ENCODE measurements at regions not wholly inside any gene's neighbourhood (a gene's known extent, or its start where the extent isn't known, plus 50 kb on each side); places are given as distances from the start of the nearest gene placed in this dataset.

DNA sequence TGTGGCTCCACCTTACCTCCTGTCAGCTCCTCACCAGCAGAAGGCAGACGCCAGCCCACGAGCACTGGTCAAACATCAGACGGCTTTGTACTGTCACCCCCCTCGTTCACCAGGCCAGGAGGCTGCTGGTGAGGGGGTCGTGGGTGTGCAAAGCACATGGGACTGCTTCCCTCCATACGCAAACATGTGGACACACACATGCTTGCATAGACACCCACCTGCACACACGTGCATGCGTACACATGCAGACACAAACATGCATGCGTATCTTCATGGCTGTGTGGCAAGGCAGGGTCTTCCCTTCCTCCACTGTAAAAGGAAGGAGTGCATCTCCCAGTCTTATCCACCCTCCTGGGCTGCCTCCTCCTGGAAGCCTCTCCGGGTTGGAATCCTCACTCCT, 178.5 kb downstream of the OLFM1 start:
- H3K4me3 ChIP-seq (IDR thresholded peaks at IDR 0.05; ENCODE audit: insufficient read depth, low read depth, low read length) = no peak overlapping the region
- H3K36me3 ChIP-seq (ENCODE audit: insufficient read depth) = no peaks in the 10 kb centered on the region

GRCh38 chr9:135267191-135267809, 179.8 kb downstream of the OLFM1 start:
- Histone ChIP-seq H3K36me3 (ENCODE audit: insufficient read depth) (no peaks in the 10 kb centered on the region), H3K27me3 (ENCODE audit: insufficient read depth, low read depth) (peaks cover 17% of the 10 kb centered on the region), H3K4me2 (no peak overlapping the region), H3K27ac (no peak overlapping the region), H3K4me1 (ENCODE audit: low read depth, poor library complexity, severe bottlenecking) (no peaks in the 10 kb centered on the region), H3K9ac (no peak overlapping the region), H3K79me2 (ENCODE audit: insufficient read depth, low read depth) (no peaks in the 10 kb centered on the region), H2AFZ (ENCODE audit: low read depth) (no peak overlapping the region), H4K20me1 (ENCODE audit: insufficient read depth) (no peaks in the 10 kb centered on the region), H3K4me3 (IDR thresholded peaks at IDR 0.05; ENCODE audit: insufficient read depth, low read depth, low read length) (no peak overlapping the region)
- no peak for TF ChIP-seq CTCF (conservative IDR thresholded peaks at IDR 0.05; ENCODE audit: low read depth, low read length)

More for the DNA sequence above, 178.5 kb downstream of the OLFM1 start:
- H2AFZ ChIP-seq (ENCODE audit: low read depth) = no peak overlapping the region
- no peaks in the 10 kb centered on the region for H3K79me2 ChIP-seq (ENCODE audit: insufficient read depth, low read depth)
- H3K9ac ChIP-seq = no peak overlapping the region
- H3K27me3 ChIP-seq (ENCODE audit: insufficient read depth, low read depth) = peaks cover 7% of the 10 kb centered on the region; the same call in 1 of the 2 replicates
- H3K27ac ChIP-seq = no peak overlapping the region
- no peaks in the 10 kb centered on the region for H3K4me1 ChIP-seq (ENCODE audit: low read depth, poor library complexity, severe bottlenecking)
- no peak overlapping the region for H3K4me2 ChIP-seq
- no peak for TF ChIP-seq CTCF (conservative IDR thresholded peaks at IDR 0.05; ENCODE audit: low read depth, low read length)
- H4K20me1 ChIP-seq (ENCODE audit: insufficient read depth) = no peaks in the 10 kb centered on the region

DNA sequence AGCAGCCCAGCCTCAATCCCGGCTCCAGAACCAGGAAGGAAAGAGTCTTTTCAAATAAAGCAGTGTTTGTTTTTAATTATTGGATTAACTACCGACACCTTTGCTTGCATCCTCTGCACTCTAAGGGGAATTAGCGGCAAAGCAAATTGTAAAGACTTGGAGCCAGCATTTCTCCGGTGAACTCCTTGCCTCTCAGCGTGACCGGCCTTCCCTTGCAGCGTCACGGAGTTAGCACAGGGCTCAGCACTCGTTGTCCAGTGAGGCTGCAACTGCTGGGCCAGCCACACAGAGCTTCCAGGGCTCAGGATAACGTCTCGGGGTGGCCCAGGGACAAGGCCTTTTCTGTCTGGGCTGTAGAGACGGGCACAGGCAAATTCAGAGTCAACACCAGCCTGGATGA, 180.6 kb downstream of the OLFM1 start:
- no peak overlapping the region for H2AFZ ChIP-seq (ENCODE audit: low read depth)
- no peaks in the 10 kb centered on the region for H3K36me3 ChIP-seq (ENCODE audit: insufficient read depth)
- no peak for TF ChIP-seq CTCF (conservative IDR thresholded peaks at IDR 0.05; ENCODE audit: low read depth, low read length)
- H3K79me2 ChIP-seq (ENCODE audit: insufficient read depth, low read depth) = no peaks in the 10 kb centered on the region
- no peak overlapping the region for H3K9ac ChIP-seq
- H4K20me1 ChIP-seq (ENCODE audit: insufficient read depth) = no peaks in the 10 kb centered on the region
- H3K4me3 ChIP-seq (IDR thresholded peaks at IDR 0.05; ENCODE audit: insufficient read depth, low read depth, low read length) = no peak overlapping the region
- H3K4me1 ChIP-seq (ENCODE audit: low read depth, poor library complexity, severe bottlenecking) = no peaks in the 10 kb centered on the region
- no peak overlapping the region for H3K27ac ChIP-seq
- peaks cover 19% of the 10 kb centered on the region for H3K27me3 ChIP-seq (ENCODE audit: insufficient read depth, low read depth)
- H3K4me2 ChIP-seq = no peak overlapping the region

GRCh38 chr9:135268981-135269380, 181.5 kb downstream of the OLFM1 start:
- Histone ChIP-seq H2AFZ (ENCODE audit: low read depth) (no peak overlapping the region), H3K4me3 (IDR thresholded peaks at IDR 0.05; ENCODE audit: insufficient read depth, low read depth, low read length) (no peak overlapping the region), H3K36me3 (ENCODE audit: insufficient read depth) (no peaks in the 10 kb centered on the region), H3K27me3 (ENCODE audit: insufficient read depth, low read depth) (peaks cover 24% of the 10 kb centered on the region), H3K9ac (no peak overlapping the region), H4K20me1 (ENCODE audit: insufficient read depth) (no peaks in the 10 kb centered on the region), H3K4me2 (no peak overlapping the region), H3K4me1 (ENCODE audit: low read depth, poor library complexity, severe bottlenecking) (no peaks in the 10 kb centered on the region), H3K27ac (no peak overlapping the region), H3K79me2 (ENCODE audit: insufficient read depth, low read depth) (no peaks in the 10 kb centered on the region)
- no peak for TF ChIP-seq CTCF (conservative IDR thresholded peaks at IDR 0.05; ENCODE audit: low read depth, low read length)
